OCI-LY7 (cell line): ENCODE measurements at regions not wholly inside any gene's neighbourhood (a gene's known extent, or its start where the extent isn't known, plus 50 kb on each side); places are given as distances from the start of the nearest gene placed in this dataset.

Source experiments
- BruUV-seq: library from RNA; stranded (reverse); fragments of 400-500 nt; replicated peaks from 2 replicates; lab custom pipeline; 2021; lab: Mats Ljungman, UMichigan
- CTCF ChIA-PET: fragments of 300-600 bp; sonication (Branson Sonifier 250); formaldehyde crosslinking; loops from one replicate; lab custom pipeline; 2022; ENCODE audit warnings: antibody characterized with exemption; ENCODE audit not compliant: unreplicated experiment; lab: Charles Lee
- POLR2A ChIA-PET: fragments of 300-600 bp; sonication (Branson Sonifier 250); formaldehyde crosslinking; loops from one replicate; lab custom pipeline; 2022; ENCODE audit warnings: antibody characterized with exemption; lab: Charles Lee
- DNase-seq: peaks from one replicate; pipeline ENCODE4 v3.0.0-alpha.2; 2015; ENCODE audit warnings: low spot score
- H2AFZ ChIP-seq: fragments of 200-600 bp; sonication (generic), shearing (Covaris generic); 2 replicates; pipeline ENCODE4 v1.6.1; 2014; ENCODE audit warnings: mild to moderate bottlenecking, antibody characterized with exemption, low read length, moderate library complexity
- H3K27ac ChIP-seq: fragments of 200-600 bp; sonication (generic); 2 replicates; pipeline ENCODE4 v1.5.1; 2014; ENCODE audit warnings: mixed run types, low read depth, mild to moderate bottlenecking, moderate library complexity, low read length, inconsistent platforms; ENCODE audit not compliant: poor library complexity, severe bottlenecking
- H3K36me3 ChIP-seq: fragments of 200-600 bp; sonication (generic); 2 replicates; pipeline ENCODE4 v1.6.1; 2014; ENCODE audit warnings: mild to moderate bottlenecking, antibody characterized with exemption, low read length, moderate library complexity, mixed read lengths; ENCODE audit not compliant: insufficient read depth
- H3K4me1 ChIP-seq: fragments of 200-600 bp; sonication (generic); 2 replicates; pipeline ENCODE4 v1.5.1; 2014; ENCODE audit warnings: mild to moderate bottlenecking, low read length; ENCODE audit not compliant: insufficient read depth, poor library complexity, severe bottlenecking
- H3K4me2 ChIP-seq: fragments of 200-600 bp; sonication (generic); 2 replicates; pipeline ENCODE4 v1.6.1; 2014; ENCODE audit warnings: mild to moderate bottlenecking, low read length
- H3K4me3 ChIP-seq: fragments of 200-600 bp; sonication (generic); 2 replicates; pipeline ENCODE4 v1.5.1; 2014; ENCODE audit warnings: mild to moderate bottlenecking, low read depth, low read length; ENCODE audit not compliant: poor library complexity, severe bottlenecking
- H3K79me2 ChIP-seq: fragments of 200-600 bp; sonication (generic); 2 replicates; pipeline ENCODE4 v1.6.1; 2016; ENCODE audit warnings: low read depth, mild to moderate bottlenecking, low read length, moderate library complexity, mixed read lengths; ENCODE audit not compliant: insufficient read depth
- H3K9me2 ChIP-seq: fragments of 200-600 bp; sonication (generic); 2 replicates; pipeline ENCODE4 v1.6.1; 2016; ENCODE audit warnings: mild to moderate bottlenecking, low read length, mixed read lengths; ENCODE audit not compliant: insufficient read depth
- H3K9me3 ChIP-seq: fragments of 200-600 bp; sonication (generic); 2 replicates; pipeline ENCODE4 v1.6.1; 2014; ENCODE audit warnings: mild to moderate bottlenecking, mixed run types, low read length, mixed read lengths
- H4K20me1 ChIP-seq: fragments of 200-600 bp; sonication (generic); 2 replicates; pipeline ENCODE4 v1.6.1; 2014; ENCODE audit warnings: mild to moderate bottlenecking, antibody characterized with exemption, low read length, moderate library complexity, mixed read lengths; ENCODE audit not compliant: insufficient read depth
- CTCF ChIP-seq: fragments of 200-600 bp; sonication (generic); conservative IDR thresholded peaks from 2 replicates; pipeline ENCODE4 v1.5.1; 2014; ENCODE audit warnings: mild to moderate bottlenecking, antibody characterized with exemption, low read length, moderate library complexity, mixed read lengths
- EZH2phosphoT487 ChIP-seq: fragments of 200-600 bp; sonication (generic); IDR thresholded peaks from 2 replicates; pipeline ENCODE4 v1.6.1; 2018; ENCODE audit warnings: low read depth, borderline replicate concordance, mild to moderate bottlenecking, mixed run types, antibody characterized with exemption, low read length, moderate library complexity, mixed read lengths
- intact Hi-C: fragments of 100-400 bp; cut with micrococcal nuclease; formaldehyde crosslinking; loops from one replicate; pipeline ENCODE4 v1.10.0; 2022; ENCODE audit not compliant: unreplicated experiment

GRCh38 chr5:38612851-38613250 is 56.4 kb upstream of the LIFR start:
- no peak for DNase-seq
- intact Hi-C loops = no loop called here
- BruUV-seq = no TSS peak
- no peaks in the 10 kb centered on the region for H3K4me1 ChIP-seq
- TF ChIP-seq EZH2phosphoT487 (no peak), CTCF (no peak)
- H4K20me1 ChIP-seq = no peaks in the 10 kb centered on the region
- no peak overlapping the region for H3K27ac ChIP-seq
- H3K4me2 ChIP-seq = no peak overlapping the region
- CTCF ChIA-PET = no interaction called here
- no peaks in the 10 kb centered on the region for H3K79me2 ChIP-seq
- H3K9me2 ChIP-seq = no peaks in the 10 kb centered on the region
- H3K4me3 ChIP-seq = no peak overlapping the region
- H2AFZ ChIP-seq = no peak overlapping the region
- no peaks in the 10 kb centered on the region for H3K9me3 ChIP-seq
- POLR2A ChIA-PET = interaction anchor here (0.9 kb wide), 1 partner anchor 17 kb away, joined by 3 read pairs; no protein-coding TSS in a partner anchor
- H3K36me3 ChIP-seq = no peaks in the 10 kb centered on the region

GRCh38 chr5:38613490-38613889 is 57.0 kb upstream of the LIFR start:
- ChIA-PET CTCF (no interaction called here), POLR2A (no interaction called here)
- DNase-seq = no peak
- H3K4me2 ChIP-seq = no peak overlapping the region
- no TSS peak for BruUV-seq
- no peak overlapping the region for H3K4me3 ChIP-seq
- H3K36me3 ChIP-seq = no peaks in the 10 kb centered on the region
- intact Hi-C loops = no loop called here
- H3K4me1 ChIP-seq = no peaks in the 10 kb centered on the region
- H3K9me2 ChIP-seq = no peaks in the 10 kb centered on the region
- H3K27ac ChIP-seq = no peak overlapping the region
- no peak for TF ChIP-seq CTCF
- no peak for TF ChIP-seq EZH2phosphoT487
- no peaks in the 10 kb centered on the region for H4K20me1 ChIP-seq
- H3K79me2 ChIP-seq = no peaks in the 10 kb centered on the region
- H2AFZ ChIP-seq = no peak overlapping the region
- 0 out of 2 replicates have a peak, but pooled peaks cover 4% of the 10 kb centered on the region for H3K9me3 ChIP-seq

- DNase-seq = no peak
- H3K79me2 ChIP-seq = no peaks in the 10 kb centered on the region
- ChIA-PET CTCF (no interaction called here), POLR2A (interaction anchor here (0.6 kb wide), 1 partner anchor 167 kb away, joined by 3 read pairs; no protein-coding TSS in a partner anchor)
- H3K36me3 ChIP-seq = no peaks in the 10 kb centered on the region
- TF ChIP-seq CTCF (no peak), EZH2phosphoT487 (no peak)
- H3K9me2 ChIP-seq = no peaks in the 10 kb centered on the region
- H4K20me1 ChIP-seq = no peaks in the 10 kb centered on the region
- no peak overlapping the region for H3K27ac ChIP-seq
- no peaks in the 10 kb centered on the region for H3K4me1 ChIP-seq
- no peak overlapping the region for H3K4me3 ChIP-seq
- intact Hi-C loops = no loop called here
- H2AFZ ChIP-seq = no peak overlapping the region
- H3K9me3 ChIP-seq = 0 out of 2 replicates have a peak, but pooled peaks cover 4% of the 10 kb centered on the region
- no TSS peak for BruUV-seq
- no peak overlapping the region for H3K4me2 ChIP-seq
Observed at GRCh38 chr5:38613992-38614836, 57.8 kb upstream of the LIFR start.
